SW480 (cell line): ENCODE measurements at regions not wholly inside any gene's neighbourhood (a gene's known extent, or its start where the extent isn't known, plus 50 kb on each side); places are given as distances from the start of the nearest gene placed in this dataset.
A peak's percentile ranks its signal among the peaks of the same experiment; 100 is the strongest.
"Not testable (repeated sequence)": the region's sequence is repeated elsewhere in the genome, so short reads cannot be mapped to it uniquely, and the experiment has no call there.

Experiments
- DNase-seq: peaks from one replicate; pipeline ENCODE4 v3.0.0-alpha.2; 2016; ENCODE audit warnings: low spot score

- no peak for DNase-seq
Measured at GRCh38 chr5:147081311-147081764, 153.5 kb upstream of the STK32A start.

- DNase-seq: no peak
Measured at GRCh38 chr5:147084702-147085101, 150.1 kb upstream of the STK32A start.

GRCh38 chr5:147085409-147085808, 149.4 kb upstream of the STK32A start:
- no peak for DNase-seq

- DNase-seq: no peak
Measured at GRCh38 chr5:147092044-147092443, 142.8 kb upstream of the STK32A start.

GRCh38 chr5:147093138-147093537, 141.7 kb upstream of the STK32A start:
- no peak for DNase-seq

GRCh38 chr5:147095740-147096139, 139.1 kb upstream of the STK32A start:
- no peak for DNase-seq

DNA sequence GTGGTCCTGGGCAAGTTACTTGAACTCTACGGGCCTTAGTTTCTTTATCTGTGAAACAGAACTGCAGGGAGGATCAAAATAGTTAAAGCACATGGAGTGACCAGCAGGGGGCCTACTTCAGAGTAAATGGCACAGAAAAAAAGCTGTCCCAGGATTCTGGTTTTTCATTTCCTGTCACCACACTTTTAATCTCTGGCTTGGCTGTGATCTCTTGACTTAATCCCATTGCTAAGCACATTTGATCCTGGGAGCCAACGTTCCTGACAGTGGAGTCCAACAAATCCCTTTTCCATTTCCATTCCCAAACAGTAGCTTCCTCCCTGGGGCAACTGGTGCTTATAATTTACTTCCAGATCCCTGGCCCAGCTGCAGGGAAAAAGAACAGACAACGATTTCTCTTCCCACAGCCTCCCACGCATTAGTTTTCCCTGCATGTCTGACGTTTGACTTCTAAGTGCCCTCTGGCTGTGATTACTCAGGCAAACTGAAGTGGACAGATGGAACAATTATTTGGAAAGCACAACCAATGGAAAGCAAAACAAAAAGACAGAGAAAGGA, 136.5 kb upstream of the STK32A start:
- peak; percentile 50 for DNase-seq

DNA sequence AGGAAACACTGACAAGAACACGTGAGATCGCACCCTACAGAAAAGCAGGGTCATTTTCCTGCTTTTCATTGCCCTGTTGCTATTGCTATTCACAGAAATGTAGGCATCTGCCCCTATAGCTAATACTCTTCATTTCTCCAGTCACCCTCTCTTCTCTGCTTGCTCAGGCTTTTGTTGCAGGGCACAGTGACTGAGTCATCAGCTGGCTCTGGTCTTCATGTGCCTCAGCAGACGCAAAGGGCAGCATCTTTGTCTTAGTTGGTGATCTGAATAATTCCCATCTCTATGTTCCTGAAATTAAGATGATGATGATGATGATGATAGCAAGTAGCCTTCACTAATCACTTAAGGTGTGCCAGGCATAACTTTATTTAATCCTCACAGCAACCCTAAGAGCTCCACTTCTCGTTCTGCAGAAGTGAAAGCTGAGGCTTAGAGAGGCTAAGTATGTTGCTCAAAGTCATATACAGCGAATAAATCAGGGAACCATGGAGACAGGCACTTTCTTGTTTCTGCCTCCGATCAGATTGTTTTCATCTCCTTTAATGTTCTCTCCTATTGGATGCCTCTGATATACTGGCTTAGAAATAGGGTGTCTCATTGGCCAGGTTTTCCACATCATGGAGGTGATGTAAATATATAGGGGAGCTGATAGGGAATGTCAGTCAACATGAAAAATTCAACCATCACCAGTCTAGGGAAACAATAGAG, 133.0 kb upstream of the STK32A start:
- no peak for DNase-seq

GRCh38 chr5:147112899-147113298, 121.9 kb upstream of the STK32A start:
- no peak for DNase-seq

GRCh38 chr5:147113967-147114366, 120.9 kb upstream of the STK32A start:
- DNase-seq: no peak

DNA sequence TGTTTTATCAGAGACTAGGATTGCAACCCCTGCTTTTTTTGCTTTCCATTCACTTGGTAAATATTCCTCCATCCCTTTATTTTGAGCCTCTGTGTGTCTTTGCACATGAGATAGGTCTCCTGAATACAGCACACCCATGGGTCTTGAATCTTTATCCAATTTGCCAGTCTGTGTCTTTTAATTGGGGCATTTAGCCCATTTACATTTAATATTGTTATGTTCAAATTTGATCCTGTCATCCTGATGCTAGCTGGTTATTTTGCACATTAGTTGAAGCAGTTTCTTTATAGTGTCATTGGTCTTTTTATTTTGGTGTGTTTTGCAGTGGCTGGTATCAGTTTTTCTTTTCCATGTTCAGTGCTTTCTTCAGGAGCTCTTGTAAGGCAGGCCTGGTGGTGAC, 95.1 kb upstream of the STK32A start:
- not testable (repeated sequence) for DNase-seq

- DNase-seq: peak; percentile 10
Measured at GRCh38 chr5:147140558-147140957, 94.3 kb upstream of the STK32A start.

DNA sequence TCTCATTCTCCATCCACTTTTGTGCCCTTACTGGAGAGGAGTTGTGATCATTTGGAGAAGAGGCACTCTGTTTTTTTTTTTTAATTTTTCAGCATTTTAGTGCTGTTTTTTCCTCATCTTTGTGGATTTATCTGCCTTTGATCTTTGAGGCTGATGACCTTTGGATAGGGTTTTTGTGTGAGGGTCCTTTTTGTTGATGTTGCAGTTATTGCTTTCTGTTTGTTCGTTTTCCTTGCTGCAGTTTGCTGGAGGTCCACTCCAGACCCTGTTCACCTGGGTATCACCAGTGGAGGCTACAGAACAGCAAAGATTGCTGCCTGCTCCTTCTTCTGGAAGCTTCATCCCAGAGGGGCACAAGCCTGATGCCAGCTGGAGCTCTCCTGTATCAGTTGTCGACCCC, 93.2 kb upstream of the STK32A start:
- DNase-seq: not testable (repeated sequence)

DNA sequence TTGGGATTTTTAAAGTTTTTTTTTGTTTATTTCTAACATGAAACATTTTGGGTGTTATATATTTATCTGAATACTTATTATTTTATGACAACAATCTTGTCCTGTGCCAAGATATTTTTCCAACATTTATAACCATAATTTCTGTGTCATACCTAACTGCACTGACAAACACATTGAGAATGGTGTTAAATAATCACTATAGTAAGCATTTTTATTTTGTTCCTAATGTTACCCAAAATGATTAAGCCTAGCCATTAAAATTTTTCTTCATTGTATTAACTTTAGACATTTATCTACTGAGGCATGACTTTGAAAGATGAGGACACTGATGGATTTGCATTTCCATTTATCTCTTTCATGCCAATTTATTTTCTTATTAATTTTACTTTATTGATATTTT, 91.6 kb upstream of the STK32A start:
- DNase-seq: no peak

GRCh38 chr5:147145328-147145727, 89.5 kb upstream of the STK32A start:
- DNase-seq: no peak

DNA sequence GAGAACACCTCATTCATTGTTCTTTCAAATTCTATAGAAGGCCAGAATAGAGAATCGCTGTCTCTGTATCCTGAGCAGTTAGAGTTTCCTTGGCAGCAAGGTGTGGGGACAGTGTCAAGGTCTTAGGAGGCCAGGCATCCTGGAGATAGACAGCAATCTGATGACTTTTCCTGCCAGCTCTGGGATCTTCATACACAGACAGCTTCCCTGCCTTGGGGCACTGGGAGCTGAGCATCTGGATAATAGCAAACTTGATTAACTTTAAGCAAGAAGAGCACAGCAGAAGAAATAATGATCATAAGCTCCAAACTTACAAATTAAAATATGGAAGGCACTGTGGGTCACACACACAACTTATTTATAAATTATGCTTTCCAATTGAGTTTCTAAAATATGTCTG, 86.1 kb upstream of the STK32A start:
- DNase-seq: no peak

DNA sequence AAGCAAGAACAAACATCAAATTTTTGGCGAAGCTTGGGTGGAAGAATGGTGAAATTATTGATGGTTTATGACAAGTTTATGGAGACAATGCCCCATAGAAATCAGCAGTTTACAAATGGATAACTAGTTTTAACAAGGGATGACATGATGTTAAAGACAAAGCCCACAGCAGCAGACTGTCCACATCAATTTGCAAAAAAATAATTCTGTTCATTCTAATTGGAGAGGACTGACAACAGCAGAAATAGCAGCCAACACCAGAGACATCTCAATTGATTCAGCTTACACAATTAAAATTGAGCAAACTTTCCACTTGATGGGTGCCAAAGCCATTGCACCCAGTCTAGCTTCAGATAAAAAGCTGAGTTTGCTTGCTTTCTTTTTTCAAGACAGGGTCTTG, 82.7 kb upstream of the STK32A start:
- no peak for DNase-seq

DNA sequence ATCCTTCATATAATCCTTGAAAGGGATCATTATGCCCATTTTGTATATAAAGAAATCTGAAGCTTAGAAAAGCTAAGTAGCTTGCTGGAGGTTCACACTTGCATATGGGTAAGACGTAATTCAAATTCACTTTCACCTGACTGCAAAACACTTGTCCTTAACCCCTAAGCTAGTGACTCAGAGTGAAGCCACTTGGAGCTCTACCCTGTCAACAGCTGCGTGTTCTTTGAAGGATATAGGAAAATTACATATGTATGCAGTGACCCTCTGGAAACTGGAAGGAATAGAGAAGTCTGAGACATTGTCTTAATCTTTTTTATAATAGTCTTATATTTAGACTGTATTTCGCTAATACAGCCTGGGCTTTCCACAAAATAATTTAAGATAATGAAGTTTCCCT, 80.0 kb upstream of the STK32A start:
- DNase-seq: no peak

- DNase-seq: no peak
Measured at GRCh38 chr5:147156012-147156411, 78.8 kb upstream of the STK32A start.

DNA sequence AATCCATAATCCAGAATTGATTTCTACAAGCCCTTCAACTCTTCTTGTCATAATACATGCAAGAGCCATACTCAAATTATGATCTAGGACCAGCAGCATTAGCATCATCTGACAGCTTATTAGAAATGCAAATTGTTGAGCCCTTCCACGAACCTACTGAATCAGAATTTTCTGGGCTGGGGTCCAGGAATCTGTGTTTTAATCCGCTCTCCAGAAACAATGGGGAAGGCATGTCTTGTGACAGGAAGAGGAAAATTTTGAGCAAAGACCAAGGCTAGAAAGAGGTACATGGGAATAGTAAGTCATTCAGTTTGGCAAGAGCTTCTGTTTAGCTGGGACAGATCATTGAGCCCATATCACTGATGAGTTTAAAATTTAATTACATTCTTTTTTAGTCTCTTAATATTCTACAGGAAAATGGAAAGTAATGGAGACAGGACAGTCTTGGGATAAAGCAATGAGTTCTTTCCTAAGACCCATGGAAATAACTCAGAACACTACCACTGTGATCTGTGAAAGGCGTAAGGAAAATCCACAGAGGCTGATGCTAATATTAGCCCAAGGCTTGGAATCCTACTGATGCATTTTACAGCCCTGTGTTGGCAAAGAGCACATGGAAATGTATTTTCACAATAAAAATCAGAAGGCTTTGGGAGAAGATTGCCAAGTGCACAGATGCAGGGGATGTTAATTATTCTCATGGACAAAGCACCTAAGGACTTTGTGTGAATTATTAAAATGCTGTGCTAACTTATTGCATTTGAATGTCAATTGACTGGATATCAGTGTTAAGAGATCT, 73.7 kb upstream of the STK32A start:
- DNase-seq: no peak

- DNase-seq: peak; percentile 15
Measured at GRCh38 chr5:147162740-147163139, 72.1 kb upstream of the STK32A start.

DNA sequence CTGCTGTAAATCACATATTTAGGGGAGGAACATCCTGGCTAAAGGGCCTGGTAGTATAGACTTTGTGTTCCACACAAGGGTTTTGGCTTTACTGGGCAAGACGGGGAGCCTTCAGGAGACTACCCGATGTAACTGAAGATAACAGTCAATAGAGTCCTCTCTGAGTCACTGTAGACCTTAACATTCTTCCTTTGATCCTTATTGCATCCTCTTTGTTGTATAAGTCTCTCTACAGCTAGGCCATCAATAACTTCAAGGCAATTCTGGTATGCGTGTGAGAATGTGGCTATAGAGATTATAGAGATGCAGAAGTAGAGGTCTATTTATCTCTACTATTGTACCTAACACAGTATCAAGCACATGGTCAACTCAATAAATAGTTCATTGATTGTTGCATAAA, 67.3 kb upstream of the STK32A start:
- peak; percentile 74 for DNase-seq
